GM21786 (cell line): ENCODE measurements at regions not wholly inside any gene's neighbourhood (a gene's known extent, or its start where the extent isn't known, plus 50 kb on each side); places are given as distances from the start of the nearest gene placed in this dataset.

Source experiments
- ATAC-seq: cut with Tn5 transposase; IDR thresholded peaks from one replicate; pipeline ENCODE4 v1.9.1; 2021; ENCODE audit not compliant: unreplicated experiment

GRCh38 chr1:103256490-103256889 is 148.2 kb upstream of the COL11A1 start:
- ATAC-seq = no peak

DNA sequence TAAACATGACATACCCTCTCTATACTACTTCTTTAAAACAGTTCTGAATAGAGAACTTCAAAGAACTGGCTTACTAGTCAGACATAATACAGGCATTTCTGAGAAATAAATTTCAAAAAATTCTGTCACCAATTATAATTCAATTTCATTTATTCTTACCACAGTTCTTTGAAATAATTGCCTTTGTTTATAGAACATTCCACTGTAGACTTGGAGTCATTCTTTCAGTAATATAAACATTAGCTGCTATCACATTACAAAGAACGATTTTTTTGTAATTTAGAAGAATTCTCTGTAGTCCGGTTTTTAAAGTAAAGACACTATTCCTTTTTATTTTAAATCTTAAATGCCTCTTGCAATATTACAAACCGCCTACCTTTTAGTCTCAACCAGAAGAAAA is 146.4 kb upstream of the COL11A1 start:
- no peak for ATAC-seq

DNA sequence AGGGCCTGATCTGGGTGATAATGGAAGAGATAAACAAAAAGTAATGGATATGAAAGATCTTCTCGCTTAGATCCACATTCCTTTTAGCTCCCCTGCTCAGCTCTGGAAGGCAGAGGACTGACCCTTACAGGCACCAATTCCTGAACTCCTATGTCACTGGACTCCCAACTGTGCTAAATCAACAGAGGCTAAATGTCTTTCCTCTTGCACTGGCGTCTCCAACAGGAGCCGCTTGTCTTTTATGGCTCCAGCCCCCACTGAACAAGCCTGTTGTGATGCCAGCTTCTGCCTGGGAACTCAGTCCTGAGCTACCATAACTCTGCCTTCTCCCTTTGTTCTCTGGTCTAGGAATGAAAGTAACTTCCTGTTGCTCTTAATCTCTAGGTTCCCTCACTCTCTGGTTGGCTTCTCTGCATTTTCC is 142.1 kb upstream of the COL11A1 start:
- ATAC-seq = no peak

GRCh38 chr1:103248417-103249102 is 140.2 kb upstream of the COL11A1 start:
- no peak for ATAC-seq

GRCh38 chr1:103247517-103247916 is 139.2 kb upstream of the COL11A1 start:
- ATAC-seq = no peak

- no peak for ATAC-seq
These were observed 135.2 kb upstream of the COL11A1 start for GRCh38 chr1:103243481-103243880.

- no peak for ATAC-seq
These were observed 130.7 kb upstream of the COL11A1 start for GRCh38 chr1:103239034-103239433.

DNA sequence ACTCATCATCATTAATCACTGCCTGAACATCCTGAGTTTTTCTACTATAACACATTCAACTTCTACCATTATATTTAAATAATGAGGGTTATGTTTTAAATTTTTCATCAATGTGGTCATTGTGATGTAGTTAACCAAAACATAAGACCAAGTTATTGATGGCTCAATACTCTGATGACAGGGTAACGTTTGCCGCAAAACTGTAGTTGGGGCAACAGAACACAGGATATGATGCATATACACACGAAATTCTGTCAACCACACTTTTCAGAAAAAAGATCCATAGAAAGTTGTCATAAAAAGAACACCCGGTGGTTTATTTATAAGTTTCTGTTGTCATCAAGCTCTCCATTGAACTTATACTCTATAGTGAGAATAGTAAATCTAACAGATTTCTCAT is 121.7 kb upstream of the COL11A1 start:
- ATAC-seq = no peak

DNA sequence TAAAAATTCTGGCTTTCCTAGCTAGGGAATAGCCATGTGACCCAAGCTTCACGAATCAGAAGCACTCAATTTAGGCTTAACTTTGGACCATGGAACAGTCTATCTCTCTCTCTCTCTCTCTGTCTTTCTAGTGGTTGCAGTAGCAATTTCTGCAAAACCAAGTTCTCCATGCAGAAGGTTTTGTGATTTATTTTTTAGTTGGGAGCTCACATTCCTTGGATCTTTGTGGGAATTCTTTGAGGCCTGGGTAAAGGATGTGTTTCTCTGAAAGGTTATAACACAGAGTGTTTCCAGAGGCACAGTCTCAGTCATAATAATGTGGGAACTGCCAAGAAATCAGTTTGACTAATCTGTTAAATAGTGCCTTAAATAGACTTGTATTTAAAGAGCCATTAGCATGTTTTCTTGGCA is 112.3 kb upstream of the COL11A1 start:
- no peak for ATAC-seq

DNA sequence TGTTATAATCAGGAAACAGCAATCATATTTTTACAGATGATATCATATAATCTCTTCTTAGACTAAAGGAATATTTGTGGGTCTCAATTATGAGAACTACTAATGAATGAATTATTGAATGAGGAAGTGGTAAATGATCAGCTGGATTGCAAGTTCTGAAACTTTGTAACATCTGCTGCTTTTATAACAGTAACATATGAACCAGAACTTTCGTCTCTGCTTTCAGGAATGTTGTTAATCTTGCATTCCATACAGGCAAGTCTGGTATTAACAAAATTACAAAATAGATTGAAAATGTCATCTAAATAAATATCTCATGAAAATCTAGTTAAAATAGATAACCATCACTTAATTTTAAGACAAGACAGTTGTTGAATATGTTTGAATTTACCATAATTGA is 110.5 kb upstream of the COL11A1 start:
- no peak for ATAC-seq

DNA sequence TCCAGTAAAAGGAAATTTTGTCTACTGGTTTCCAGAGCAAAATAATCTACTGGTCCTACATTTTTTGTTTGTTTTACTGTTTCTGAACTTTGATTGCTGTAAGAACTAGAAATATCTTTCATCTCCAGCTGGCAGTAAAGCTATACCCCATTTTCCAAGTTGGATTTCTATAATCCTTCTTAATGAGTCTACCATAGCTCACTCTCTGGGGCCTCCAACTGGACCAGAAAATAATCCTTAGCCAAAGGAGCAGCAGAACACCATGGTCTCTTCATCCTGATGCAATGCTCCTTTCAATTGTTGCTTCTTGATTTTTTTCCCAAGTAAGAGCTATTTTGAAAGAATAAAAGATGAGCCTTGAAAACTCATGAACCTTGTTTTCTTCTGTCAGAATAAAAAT is 110.0 kb upstream of the COL11A1 start:
- ATAC-seq = no peak

GRCh38 chr1:103211073-103211472 is 102.8 kb upstream of the COL11A1 start:
- no peak for ATAC-seq

DNA sequence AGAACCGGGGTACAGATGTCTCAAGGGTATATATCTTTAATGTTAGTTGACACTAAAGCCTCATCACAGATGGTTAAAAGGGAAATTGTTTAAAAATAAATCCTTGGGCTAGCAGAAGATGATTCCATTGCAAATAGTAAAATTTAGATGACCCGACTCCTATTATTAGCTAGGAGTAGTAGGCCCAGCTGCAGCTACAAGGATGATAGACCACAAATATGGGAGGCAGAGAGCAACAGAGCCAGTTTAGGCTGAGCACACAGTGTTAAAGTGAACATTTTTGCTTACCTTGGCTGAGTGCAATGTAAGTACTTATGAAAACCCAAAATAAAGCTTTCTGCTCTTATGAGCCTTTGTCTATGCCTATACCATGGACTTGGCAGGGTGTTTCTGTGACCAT is 100.5 kb upstream of the COL11A1 start:
- ATAC-seq = no peak

- ATAC-seq = no peak
These were observed 90.7 kb upstream of the COL11A1 start for GRCh38 chr1:103199001-103199400.

DNA sequence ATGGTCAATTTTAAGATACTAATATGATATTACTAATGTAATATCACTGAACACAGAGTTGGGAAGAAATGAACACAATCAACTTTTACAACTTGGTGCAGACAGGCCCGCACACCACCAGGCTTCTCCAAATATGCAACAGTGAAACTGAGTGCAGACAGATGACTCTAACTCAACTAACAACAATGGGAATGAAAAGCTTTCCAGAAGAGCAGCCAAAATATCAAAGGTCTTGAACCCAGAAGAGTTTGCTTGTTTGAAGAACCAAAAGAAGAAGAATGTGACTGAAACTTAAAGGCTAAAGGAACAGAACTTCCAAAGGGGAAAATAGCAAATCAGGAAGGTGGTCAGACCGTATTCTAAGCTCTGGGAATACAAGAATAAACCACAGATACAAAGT is 89.8 kb upstream of the COL11A1 start:
- ATAC-seq = no peak

- ATAC-seq = no peak
These were observed 88.9 kb upstream of the COL11A1 start for GRCh38 chr1:103197216-103197615.

DNA sequence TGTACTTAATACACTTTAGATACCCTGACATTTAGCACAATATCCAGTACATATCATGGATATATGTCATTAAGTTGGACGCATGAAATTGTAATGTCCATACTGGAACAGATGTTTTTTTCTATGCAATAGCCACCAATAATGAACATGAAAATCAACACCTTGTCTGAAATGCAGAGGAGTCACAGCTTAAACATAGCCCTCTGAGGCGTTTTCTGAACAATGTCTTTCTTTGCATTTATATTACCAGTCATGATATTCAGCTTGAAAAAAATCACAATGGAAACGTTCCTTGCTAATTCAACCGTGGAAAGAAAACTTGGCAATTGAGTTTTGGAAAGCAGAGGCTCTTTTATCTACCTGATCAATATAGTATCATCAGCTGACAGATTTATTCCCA is 86.7 kb upstream of the COL11A1 start:
- no peak for ATAC-seq

DNA sequence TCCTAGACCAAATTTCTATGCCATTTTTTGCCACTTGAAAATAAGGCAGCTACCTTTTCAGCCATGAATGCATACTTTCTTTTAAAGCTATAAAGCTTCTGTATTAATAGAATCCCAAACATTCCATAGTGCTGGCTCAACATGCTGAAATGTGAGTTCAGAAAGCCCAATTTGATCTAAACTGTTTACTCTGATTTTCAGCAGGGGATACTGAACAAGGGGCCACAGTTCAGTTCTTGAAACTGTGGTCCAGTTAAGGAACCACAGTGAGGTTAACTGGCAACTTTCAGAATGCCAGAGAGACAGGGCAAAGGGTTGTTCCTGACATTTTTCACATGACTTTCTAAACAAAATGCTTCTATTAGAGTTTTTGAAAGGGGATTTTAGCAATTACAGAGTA is 85.7 kb upstream of the COL11A1 start:
- ATAC-seq = no peak

DNA sequence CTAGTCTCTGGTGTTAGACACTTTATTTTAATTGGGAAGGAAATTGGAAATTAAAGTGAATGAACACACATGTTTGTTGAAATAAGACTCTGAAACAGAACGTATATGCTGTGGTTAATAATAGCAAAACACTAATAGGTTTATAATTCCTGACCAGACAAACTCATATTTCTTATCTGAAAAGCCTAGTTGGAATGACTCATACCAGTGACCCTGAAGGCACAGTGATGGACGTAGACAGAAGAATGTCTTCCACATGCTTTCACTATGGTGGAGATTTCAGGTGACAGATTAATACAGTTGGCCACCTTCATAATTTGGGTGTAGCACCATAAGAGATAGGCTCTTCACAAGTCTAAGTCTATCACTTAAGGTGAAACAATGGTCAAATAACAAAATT is 83.0 kb upstream of the COL11A1 start:
- ATAC-seq = no peak

- no peak for ATAC-seq
These were observed 82.4 kb upstream of the COL11A1 start for GRCh38 chr1:103190766-103191165.

- no peak for ATAC-seq
These were observed 79.4 kb upstream of the COL11A1 start for GRCh38 chr1:103187673-103188072.

GRCh38 chr1:103180660-103181059 is 72.3 kb upstream of the COL11A1 start:
- ATAC-seq = no peak

DNA sequence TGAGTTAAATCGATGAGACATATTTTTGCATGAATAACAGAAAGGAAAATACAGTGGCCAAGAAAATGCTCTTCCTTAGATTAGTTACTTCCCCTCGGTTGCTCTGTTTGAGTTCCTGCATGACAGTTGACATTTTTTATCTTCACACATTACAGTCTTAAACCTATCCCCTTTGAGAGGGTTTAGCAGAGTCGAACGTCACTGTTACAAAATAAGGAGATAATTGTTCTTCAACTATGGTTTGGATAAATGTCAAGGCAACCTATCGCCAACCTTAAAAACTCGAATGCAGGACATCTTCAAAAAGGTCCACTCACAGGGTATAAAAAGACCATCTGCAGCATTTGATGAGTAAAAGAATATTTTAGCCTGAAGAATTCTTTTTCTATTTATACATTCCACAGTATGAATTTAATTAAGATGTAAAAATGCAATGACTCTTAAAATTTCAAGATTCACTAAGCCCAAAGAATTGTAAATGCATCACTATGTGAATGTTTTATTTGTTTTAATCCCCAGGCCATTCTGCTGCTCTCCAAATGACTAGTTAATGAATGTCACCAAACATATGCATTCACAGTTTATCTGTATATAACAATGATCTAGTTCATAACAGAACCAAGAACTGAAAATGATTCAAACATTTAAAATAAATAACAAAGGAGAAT is 68.9 kb upstream of the COL11A1 start:
- ATAC-seq = no peak
